ENCODE measurements at regions not wholly inside any gene's neighbourhood (a gene's known extent, or its start where the extent isn't known, plus 50 kb on each side); places are given as distances from the start of the nearest gene placed in this dataset.

- TF ChIP-seq CTCF (IDR thresholded peaks at IDR 0.05; ENCODE audit: control extremely low read depth in 1 of 3, insufficient read depth in 1 of 3, low read depth in 1 of 3, low read length in 3 of 3) (no peak), E2F6 (IDR thresholded peaks at IDR 0.05) (no peak), SIRT6 (IDR thresholded peaks at IDR 0.05; ENCODE audit: low read length) (no peak), EP300 (IDR thresholded peaks at IDR 0.05; ENCODE audit: borderline replicate concordance in 1 of 2, low read depth in 2 of 2, low read length in 2 of 2) (no peak), BRCA1 (IDR thresholded peaks at IDR 0.05; ENCODE audit: low read depth, low read length) (no peak)
Measured at GRCh38 chr5:123705741-123706140, 193.8 kb downstream of the CSNK1G3 start.

Data from H1 (cell line).